Panc1 (cell line): ENCODE measurements at regions not wholly inside any gene's neighbourhood (a gene's known extent, or its start where the extent isn't known, plus 50 kb on each side); places are given as distances from the start of the nearest gene placed in this dataset.

Experiments used
- ATAC-seq: fragments of 200-7000 bp; cut with Tn5 transposase; 2 replicates; pipeline ENCODE4 v1.9.1; 2020; ENCODE audit warnings: mild to moderate bottlenecking, moderate library complexity
- BruUV-seq: library from RNA; stranded (reverse); fragments of 400-500 nt; replicated peaks from 2 replicates; lab custom pipeline; 2021; lab: Mats Ljungman, UMichigan
- CTCF ChIA-PET: fragments of 300-600 bp; sonication (Branson Sonifier 250); formaldehyde crosslinking; loops from one replicate; lab custom pipeline; 2022; ENCODE audit warnings: antibody characterized with exemption; lab: Charles Lee
- POLR2A ChIA-PET: fragments of 300-600 bp; sonication (Branson Sonifier 250); formaldehyde crosslinking; loops from one replicate; lab custom pipeline; 2022; ENCODE audit warnings: antibody characterized with exemption; lab: Charles Lee
- DNase-seq: peaks from one replicate; pipeline ENCODE4 v3.0.0-alpha.2; 2010; ENCODE audit warnings: low read depth, low spot score
- H3K27ac ChIP-seq: 2 replicates; pipeline ENCODE4 v1.5.1; 2011; ENCODE audit warnings: mild to moderate bottlenecking, low read length, inconsistent platforms
- H3K27me3 ChIP-seq: fragments of 200-500 bp; sonication (Bioruptor generic); 2 replicates; pipeline ENCODE4 v1.6.0; 2014; ENCODE audit warnings: low read length, inconsistent platforms; ENCODE audit not compliant: control insufficient read depth, insufficient read depth
- H3K36me3 ChIP-seq: fragments of 200-500 bp; sonication (Bioruptor generic); 2 replicates; pipeline ENCODE4 v1.5.1; 2014; ENCODE audit warnings: inconsistent platforms, mild to moderate bottlenecking, low read length, moderate library complexity; ENCODE audit not compliant: control insufficient read depth, insufficient read depth
- H3K4me1 ChIP-seq: 2 replicates; pipeline ENCODE4 v1.5.1; 2011; ENCODE audit warnings: inconsistent platforms, mild to moderate bottlenecking, low read length, moderate library complexity; ENCODE audit not compliant: control insufficient read depth, insufficient read depth
- H3K4me3 ChIP-seq, 2 experiments: 2 replicates each; pipeline ENCODE4 v1.5.1; 2011 to 2012; ENCODE audit warnings: low read depth in 2 of 2, low read length in 2 of 2, mild to moderate bottlenecking in 2 of 2, inconsistent platforms in 1 of 2, moderate library complexity in 1 of 2
- H3K9me3 ChIP-seq: fragments of 200-500 bp; sonication (Bioruptor generic); 2 replicates; pipeline ENCODE4 v1.5.1; 2014; ENCODE audit warnings: low read depth, mild to moderate bottlenecking, inconsistent platforms, low read length, moderate library complexity; ENCODE audit not compliant: control insufficient read depth, insufficient read depth
- CTCF ChIP-seq: fragments of 450-650 bp; IDR thresholded peaks from 2 replicates; pipeline ENCODE4 v1.5.1; 2017; ENCODE audit warnings: mild to moderate bottlenecking
- POLR2AphosphoS5 ChIP-seq: IDR thresholded peaks from 2 replicates; pipeline ENCODE4 v1.6.1; 2012; ENCODE audit warnings: mild to moderate bottlenecking, low read depth, low read length, moderate library complexity
- REST ChIP-seq, 2 experiments: IDR thresholded peaks; 2 replicates each; pipeline ENCODE4 v1.6.1; 2011 to 2012; ENCODE audit warnings: low read depth in 2 of 2, control low read depth in 1 of 2, low read length in 1 of 2, mild to moderate bottlenecking in 1 of 2, moderate library complexity in 1 of 2; ENCODE audit not compliant: insufficient read depth in 1 of 2
- SIN3A ChIP-seq: IDR thresholded peaks from 2 replicates; pipeline ENCODE4 v1.6.1; 2012; ENCODE audit warnings: low read depth, mild to moderate bottlenecking, low read length, moderate library complexity, borderline replicate concordance; ENCODE audit not compliant: insufficient read depth
- TCF7L2 ChIP-seq: IDR thresholded peaks from 2 replicates; pipeline ENCODE4 v1.6.1; 2011; ENCODE audit warnings: mild to moderate bottlenecking, low read depth, low read length, inconsistent platforms
- in situ Hi-C: cut with HindIII; loops from 2 replicates; pipeline ENCODE4 v1.10.0; 2016; ENCODE audit warnings: low sequenced_read_pairs, low pct_unique_long_range_greater_than_20kb
- intact Hi-C: fragments of 100-400 bp; cut with micrococcal nuclease; formaldehyde crosslinking; loops from one replicate; pipeline ENCODE4 v1.10.0; 2022; ENCODE audit not compliant: unreplicated experiment

GRCh38 chr13:72567566-72567965 is 159.9 kb downstream of the MZT1 start:
- intact Hi-C loops (no loop called here), in situ Hi-C loops (no loop called here)
- no peak for DNase-seq
- H3K4me3 ChIP-seq, result no peak overlapping the region
- no peaks in the 10 kb centered on the region for H3K4me1 ChIP-seq
- POLR2A ChIA-PET, result no interaction called here
- no peaks in the 10 kb centered on the region for H3K36me3 ChIP-seq
- no peak for TF ChIP-seq SIN3A
- 0 out of 2 replicates have a peak, but pooled peaks have one; percentile 5 for TF ChIP-seq CTCF
- H3K27me3 ChIP-seq, result no peaks in the 10 kb centered on the region
- no peak overlapping the region for H3K27ac ChIP-seq
- H3K9me3 ChIP-seq, result no peaks in the 10 kb centered on the region
- no peak for ATAC-seq
- no TSS peak for BruUV-seq
- CTCF ChIA-PET, result no interaction called here

- intact Hi-C loops, result no loop called here
- ATAC-seq, result no peak
- in situ Hi-C loops, result no loop called here
- Histone ChIP-seq H3K4me3 (no peak overlapping the region), H3K36me3 (no peaks in the 10 kb centered on the region), H3K4me1 (no peaks in the 10 kb centered on the region), H3K27me3 (no peaks in the 10 kb centered on the region), H3K9me3 (no peaks in the 10 kb centered on the region), H3K27ac (no peak overlapping the region)
- ChIA-PET POLR2A (no interaction called here), CTCF (no interaction called here)
- DNase-seq, result no peak
- TF ChIP-seq CTCF, result no peak
- TF ChIP-seq SIN3A, result no peak
- no peak for TF ChIP-seq REST (IDR thresholded peaks at IDR 0.05; ENCODE audit: insufficient read depth in 1 of 2, low read depth in 2 of 2, low read length in 1 of 2)
- no peak for TF ChIP-seq POLR2AphosphoS5
- no peak for TF ChIP-seq TCF7L2
- BruUV-seq, result no TSS peak
Measured at GRCh38 chr13:72566526-72566925, 160.9 kb downstream of the MZT1 start.
